WI38 (cell line): ENCODE measurements at regions not wholly inside any gene's neighbourhood (a gene's known extent, or its start where the extent isn't known, plus 50 kb on each side); places are given as distances from the start of the nearest gene placed in this dataset.

Experiments
- H3K4me3 ChIP-seq: 2 replicates; pipeline ENCODE4 v1.5.1; 2011; ENCODE audit warnings: low read depth, mild to moderate bottlenecking, control low read depth, low read length
- TF ChIP-seq, protein P1 (sequence below): IDR thresholded peaks from 2 replicates; pipeline ENCODE4 v1.5.1; 2012; ENCODE audit warnings: low read depth, mild to moderate bottlenecking, control low read depth, low read length

DNA sequence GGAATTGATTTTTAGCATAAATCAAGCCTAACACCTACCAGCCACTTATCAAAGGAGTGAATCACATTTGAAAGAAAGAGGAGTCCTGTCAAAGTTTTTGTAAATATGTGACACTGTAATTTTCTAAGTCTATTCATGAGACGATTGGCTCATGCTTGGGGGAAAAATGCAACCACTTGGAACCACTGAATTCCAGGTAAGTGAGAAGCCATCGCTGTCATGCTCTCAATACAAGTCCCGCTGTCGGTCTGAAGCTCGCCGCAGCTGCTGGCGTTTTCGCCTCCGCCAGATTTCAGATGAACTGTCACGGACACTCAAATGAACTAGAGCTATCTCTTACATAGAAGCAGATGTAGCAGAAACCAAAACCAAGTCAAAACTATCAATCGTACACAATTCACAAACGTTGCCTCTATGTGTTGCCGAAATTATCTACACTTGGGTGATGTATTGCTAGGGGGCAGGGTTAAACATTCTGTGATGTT, 279.8 kb upstream of the FZD8 start:
- H3K4me3 ChIP-seq = no peak overlapping the region
- TF ChIP-seq, protein P1, sequence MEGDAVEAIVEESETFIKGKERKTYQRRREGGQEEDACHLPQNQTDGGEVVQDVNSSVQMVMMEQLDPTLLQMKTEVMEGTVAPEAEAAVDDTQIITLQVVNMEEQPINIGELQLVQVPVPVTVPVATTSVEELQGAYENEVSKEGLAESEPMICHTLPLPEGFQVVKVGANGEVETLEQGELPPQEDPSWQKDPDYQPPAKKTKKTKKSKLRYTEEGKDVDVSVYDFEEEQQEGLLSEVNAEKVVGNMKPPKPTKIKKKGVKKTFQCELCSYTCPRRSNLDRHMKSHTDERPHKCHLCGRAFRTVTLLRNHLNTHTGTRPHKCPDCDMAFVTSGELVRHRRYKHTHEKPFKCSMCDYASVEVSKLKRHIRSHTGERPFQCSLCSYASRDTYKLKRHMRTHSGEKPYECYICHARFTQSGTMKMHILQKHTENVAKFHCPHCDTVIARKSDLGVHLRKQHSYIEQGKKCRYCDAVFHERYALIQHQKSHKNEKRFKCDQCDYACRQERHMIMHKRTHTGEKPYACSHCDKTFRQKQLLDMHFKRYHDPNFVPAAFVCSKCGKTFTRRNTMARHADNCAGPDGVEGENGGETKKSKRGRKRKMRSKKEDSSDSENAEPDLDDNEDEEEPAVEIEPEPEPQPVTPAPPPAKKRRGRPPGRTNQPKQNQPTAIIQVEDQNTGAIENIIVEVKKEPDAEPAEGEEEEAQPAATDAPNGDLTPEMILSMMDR = no peak

DNA sequence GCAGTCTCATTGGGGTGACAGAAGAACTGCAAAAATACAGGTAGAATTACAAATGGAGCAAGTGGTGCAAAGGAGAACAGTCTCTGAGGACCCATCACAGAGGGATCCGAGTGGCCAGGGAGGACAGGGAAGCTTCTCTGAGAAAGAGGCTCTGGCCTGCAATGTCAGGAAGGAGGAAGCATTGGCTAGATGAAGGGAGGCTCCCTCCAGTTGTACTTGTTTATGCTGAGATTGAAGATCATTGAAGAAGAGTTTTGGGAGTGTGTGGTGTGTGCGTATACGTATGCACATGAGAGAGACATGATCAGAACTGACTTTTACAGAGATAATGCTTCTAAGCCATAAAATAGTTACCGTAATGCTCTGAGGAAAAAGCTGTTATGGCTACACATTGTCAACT, 274.7 kb upstream of the FZD8 start:
- TF ChIP-seq, protein P1 = no peak
- no peak overlapping the region for H3K4me3 ChIP-seq

DNA sequence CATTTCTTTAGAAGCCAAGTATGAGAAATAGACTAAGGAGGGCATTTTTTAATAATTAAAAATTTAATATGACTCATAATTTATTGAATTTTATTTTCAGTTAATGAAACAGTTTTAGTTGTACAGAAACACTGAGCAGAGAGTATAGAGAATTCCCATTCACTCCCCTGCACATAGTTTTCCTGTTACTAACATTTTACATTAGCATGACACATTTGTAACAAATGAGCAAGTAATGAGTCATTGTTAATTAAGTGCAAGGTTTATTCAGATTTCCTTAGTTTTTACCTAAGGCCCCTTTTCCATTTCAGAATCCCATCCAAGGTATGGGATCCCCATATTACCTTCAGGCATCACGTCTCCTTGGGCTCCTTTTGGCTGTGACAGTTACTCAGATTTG, 271.5 kb upstream of the FZD8 start:
- TF ChIP-seq, protein P1 = no peak
- no peak overlapping the region for H3K4me3 ChIP-seq

DNA sequence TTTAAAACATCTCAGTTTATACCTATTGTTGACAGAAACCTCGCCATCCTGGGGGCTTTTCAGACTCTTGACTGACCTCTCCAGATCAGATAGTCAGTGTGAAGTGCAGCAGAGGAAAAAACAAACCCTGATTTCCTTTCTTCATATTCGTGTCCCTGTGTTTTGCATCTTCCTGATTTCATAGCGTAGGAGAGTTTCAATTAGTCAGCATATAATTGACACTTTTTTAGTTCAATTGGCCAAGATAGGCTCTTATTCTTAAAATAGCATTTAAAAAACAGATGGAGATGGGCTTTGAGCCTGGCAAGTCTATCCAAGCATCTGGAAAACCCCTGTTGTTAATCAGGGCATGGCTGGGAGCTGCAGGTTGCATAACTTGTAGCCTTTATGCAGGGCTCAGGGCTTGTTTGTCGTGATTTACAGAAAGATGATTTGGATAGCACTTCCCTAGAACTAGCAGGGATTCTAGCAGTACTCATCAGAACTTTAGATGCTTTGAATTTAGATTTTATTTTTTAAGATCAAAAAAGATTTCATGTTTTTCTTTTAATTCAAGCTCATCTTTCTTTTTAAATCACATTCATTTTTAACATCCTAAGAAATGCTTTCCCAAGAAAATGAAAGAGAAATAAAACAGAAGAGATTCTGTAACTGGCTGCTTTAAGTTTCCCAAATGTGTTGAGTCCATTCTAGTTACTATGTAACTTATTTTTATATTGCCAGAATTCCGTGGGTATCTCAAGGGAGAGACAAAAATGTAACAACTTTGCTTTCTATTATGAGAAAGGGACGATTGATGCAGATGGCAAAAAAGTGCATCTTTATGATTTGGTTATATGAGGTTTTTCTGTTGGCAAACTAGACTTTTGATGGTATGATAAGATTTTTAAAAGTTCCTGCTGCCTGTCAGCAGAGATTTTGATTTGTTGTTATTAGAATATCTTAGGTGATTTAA, 270.8 kb upstream of the FZD8 start:
- H3K4me3 ChIP-seq = no peak overlapping the region
- TF ChIP-seq, protein P1 = no peak

DNA sequence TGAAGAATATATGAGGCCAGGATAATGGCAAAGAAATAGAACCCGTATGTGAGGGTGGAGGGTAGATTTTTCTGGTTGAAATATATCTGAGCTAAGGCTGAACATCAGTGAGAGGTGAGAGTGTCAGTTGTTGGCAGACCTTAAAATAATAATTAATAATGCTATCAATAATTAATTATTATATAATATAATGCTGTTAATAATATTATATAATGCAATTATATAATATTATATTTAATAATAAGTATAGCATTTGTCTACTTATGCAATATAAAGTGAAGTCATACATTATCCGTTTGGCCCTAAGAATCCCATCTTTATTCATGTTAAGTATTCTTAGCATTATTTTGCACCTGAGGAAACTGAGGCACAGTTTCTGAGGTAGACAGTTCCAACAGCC, 269.9 kb upstream of the FZD8 start:
- H3K4me3 ChIP-seq = no peak overlapping the region
- TF ChIP-seq, protein P1 = no peak

DNA sequence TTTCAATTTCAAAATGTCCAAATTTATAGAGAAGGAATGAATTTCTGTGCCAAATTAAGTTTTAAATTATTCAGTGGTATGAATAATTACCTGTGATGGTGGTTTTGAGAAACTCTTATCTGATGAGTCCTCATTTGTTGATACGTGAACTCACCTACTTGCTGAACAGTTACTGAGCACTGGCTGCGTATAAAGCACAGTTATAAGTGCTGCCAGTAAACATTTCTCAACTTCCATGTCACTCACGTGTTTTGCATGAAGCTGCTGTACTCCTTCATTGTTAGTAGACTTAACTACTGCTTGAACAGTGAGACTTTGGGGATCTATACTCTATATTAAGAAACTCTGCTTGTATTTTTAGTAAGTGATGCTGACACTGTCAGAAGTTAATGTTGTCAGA, 269.1 kb upstream of the FZD8 start:
- no peak overlapping the region for H3K4me3 ChIP-seq
- TF ChIP-seq, protein P1 = no peak

DNA sequence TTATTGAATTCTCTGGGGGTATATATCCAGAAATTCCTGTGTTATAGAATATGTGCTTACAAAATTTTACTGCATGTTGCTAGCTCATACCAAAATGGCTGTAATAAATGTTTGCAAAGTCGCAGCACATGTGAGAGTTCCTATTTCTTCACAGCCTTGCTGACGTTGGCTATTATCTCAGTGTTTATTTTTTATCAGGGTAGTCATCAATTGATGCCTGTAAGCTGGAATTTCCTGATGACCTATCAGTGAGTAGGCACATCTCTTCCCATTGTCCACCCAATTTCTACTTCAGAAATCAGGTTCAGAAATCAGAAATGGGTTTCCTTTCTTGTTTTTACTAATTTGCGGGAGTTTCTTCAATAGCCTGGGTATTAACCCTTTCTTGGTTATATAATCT, 268.1 kb upstream of the FZD8 start:
- TF ChIP-seq, protein P1 = no peak
- no peak overlapping the region for H3K4me3 ChIP-seq
